ENCODE measurements at regions not wholly inside any gene's neighbourhood (a gene's known extent, or its start where the extent isn't known, plus 50 kb on each side); places are given as distances from the start of the nearest gene placed in this dataset.

- TF ChIP-seq, protein P1, sequence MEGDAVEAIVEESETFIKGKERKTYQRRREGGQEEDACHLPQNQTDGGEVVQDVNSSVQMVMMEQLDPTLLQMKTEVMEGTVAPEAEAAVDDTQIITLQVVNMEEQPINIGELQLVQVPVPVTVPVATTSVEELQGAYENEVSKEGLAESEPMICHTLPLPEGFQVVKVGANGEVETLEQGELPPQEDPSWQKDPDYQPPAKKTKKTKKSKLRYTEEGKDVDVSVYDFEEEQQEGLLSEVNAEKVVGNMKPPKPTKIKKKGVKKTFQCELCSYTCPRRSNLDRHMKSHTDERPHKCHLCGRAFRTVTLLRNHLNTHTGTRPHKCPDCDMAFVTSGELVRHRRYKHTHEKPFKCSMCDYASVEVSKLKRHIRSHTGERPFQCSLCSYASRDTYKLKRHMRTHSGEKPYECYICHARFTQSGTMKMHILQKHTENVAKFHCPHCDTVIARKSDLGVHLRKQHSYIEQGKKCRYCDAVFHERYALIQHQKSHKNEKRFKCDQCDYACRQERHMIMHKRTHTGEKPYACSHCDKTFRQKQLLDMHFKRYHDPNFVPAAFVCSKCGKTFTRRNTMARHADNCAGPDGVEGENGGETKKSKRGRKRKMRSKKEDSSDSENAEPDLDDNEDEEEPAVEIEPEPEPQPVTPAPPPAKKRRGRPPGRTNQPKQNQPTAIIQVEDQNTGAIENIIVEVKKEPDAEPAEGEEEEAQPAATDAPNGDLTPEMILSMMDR (IDR thresholded peaks at IDR 0.05; ENCODE audit: insufficient read depth, low read depth, low read length) = no peak
- no peak for TF ChIP-seq EZH2 (IDR thresholded peaks at IDR 0.05; ENCODE audit: insufficient read depth, low read length)
These were observed 89.5 kb upstream of the B3GAT1 start for GRCh38 chr11:134501406-134502152.

Measured in astrocyte (in vitro differentiated cells and primary cell).